A204.1 (cell line): ENCODE measurements at regions not wholly inside any gene's neighbourhood (a gene's known extent, or its start where the extent isn't known, plus 50 kb on each side); places are given as distances from the start of the nearest gene placed in this dataset.
"Not testable (repeated sequence)": the region's sequence is repeated elsewhere in the genome, so short reads cannot be mapped to it uniquely, and the experiment has no call there.

Experiments used
- FAIRE-seq: peaks from 2 replicates; lab custom pipeline; 2012; peaks lifted over from hg19 to GRCh38; lab: Jason Lieb, UNC

DNA sequence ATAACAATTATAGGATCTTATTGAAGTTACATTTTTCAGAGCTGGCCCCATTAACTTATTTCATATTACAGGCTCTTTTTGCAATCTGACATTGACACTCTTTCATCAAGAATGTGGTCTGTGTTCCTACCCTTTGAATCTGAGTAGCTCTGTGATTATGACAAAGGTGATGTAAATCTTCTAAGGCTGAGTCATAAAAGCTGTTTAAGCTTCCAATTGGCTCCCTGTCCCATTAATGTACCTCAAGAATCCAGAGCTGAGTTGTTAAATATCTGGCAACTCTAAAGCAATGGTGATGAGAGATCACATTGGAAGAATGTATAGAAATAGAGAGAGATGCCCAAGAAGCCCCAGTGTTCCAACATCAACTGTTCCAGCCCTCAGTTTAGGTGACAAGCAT lies 178.5 kb upstream of the DEPDC1 start:
- no peak for FAIRE-seq

DNA sequence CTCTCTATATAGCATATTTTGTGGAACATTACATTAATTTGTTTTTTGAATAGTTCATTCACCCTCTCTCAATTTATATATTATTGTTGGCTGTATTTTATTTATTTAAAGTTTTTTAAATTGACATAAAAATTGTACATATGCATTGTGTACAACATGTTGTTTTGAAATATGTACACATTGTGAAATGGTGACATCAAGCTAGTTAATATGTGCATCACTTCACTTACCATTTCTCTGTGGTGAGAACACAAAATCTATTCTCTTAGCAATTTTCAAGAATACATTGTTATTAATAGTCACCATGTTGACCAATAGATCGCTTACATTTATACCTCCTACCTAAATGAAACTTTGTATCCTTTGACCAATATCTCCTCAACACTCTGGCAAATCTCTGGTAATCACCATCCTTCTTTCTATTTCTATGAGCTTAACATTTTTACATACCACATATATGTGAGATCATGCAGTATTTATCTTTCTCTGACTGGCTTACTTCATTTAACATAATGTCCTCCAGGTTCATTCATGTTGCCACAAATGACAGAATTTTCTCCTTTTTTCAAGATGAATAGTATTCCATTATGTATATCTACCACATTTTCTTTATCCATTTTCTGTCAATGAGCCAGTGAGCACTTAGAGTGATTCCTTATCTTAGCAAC lies 180.9 kb upstream of the DEPDC1 start:
- no peak for FAIRE-seq

DNA sequence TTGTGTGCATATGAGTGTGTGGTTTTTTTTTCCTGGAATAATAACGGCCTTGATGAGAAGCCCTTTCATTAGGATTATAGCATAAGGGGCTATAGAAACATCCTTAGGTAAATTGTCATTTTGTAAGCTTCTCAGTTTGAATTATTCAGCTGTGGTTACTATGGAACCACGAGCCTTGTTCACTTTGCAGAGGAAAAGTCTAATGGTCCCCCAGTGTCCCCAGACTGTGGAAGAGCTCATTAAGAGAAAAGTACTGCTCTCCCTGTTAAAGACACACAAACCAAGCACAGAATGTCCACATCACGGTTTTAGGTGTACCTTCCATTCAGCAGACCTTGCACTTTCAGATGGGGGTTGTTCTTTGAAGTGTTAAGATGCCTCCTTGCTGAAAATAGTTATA lies 199.3 kb upstream of the DEPDC1 start:
- FAIRE-seq, result no peak

DNA sequence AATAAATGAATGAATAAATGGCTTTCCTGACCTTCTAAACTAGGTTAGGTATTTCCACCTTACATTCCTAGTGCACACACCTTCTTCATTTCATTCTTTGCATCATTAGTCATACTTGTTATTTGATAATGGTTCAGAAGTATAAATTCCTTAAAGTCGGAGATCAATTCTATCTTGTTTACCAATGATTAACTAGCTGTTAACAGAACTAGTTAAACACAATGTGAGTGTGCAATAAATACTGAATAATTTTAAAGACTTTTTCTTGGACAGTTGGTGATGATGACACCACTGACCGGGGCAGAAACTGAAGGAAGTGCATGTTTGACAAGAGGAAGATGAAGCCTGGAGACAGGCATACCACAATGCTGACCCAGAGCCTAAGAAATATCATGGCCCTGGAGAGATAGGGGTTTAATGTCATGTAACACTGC lies 207.1 kb upstream of the DEPDC1 start:
- FAIRE-seq, result no peak

DNA sequence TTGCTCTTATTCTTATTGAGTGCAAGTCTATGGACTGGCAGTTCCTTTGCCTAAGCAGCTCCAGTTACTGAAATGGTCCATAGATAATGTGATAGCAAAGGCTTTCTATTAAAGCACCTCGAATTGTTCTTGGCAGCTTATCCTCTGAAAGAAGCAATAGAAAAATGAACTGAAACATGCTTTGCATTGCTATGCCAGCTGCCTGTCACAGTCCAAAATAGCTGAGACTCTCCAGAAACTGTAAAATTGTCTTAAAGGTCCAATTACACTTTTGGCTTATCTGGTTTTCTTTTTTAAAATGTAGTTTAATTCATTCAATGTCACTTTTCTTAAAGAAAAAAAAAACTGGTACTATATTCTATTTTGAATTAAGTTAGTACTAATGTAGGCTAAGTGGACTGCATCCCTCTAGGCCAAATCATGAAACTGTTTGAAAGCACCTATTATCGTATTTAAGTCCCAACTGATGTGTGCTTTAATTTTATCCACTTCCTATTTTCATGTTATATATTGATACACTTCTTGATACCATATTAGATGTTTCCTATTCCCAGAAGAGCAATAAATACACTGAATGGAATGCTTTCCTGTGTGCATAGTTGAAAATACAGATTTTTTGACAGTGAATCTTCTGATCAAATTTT lies 208.0 kb upstream of the DEPDC1 start:
- no peak for FAIRE-seq

DNA sequence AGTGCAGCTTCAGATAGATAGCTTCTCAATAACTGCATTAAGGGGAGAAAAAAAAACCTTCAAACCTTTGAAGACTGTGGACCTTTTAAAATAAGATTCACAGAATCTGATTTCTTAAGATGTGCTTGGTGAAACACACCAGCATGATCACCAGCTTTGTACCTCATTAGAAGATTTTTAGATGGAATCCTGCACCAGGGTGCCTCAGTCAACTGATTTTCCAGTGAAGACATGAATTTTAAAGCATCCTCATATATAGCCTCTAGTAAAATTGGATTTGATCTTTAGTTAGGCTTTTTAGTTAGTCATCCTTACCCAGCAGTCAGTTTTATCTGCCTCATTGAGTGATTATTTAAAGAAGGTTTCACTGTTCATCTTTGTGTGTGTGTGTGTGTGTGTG lies 208.6 kb upstream of the DEPDC1 start:
- no peak for FAIRE-seq

DNA sequence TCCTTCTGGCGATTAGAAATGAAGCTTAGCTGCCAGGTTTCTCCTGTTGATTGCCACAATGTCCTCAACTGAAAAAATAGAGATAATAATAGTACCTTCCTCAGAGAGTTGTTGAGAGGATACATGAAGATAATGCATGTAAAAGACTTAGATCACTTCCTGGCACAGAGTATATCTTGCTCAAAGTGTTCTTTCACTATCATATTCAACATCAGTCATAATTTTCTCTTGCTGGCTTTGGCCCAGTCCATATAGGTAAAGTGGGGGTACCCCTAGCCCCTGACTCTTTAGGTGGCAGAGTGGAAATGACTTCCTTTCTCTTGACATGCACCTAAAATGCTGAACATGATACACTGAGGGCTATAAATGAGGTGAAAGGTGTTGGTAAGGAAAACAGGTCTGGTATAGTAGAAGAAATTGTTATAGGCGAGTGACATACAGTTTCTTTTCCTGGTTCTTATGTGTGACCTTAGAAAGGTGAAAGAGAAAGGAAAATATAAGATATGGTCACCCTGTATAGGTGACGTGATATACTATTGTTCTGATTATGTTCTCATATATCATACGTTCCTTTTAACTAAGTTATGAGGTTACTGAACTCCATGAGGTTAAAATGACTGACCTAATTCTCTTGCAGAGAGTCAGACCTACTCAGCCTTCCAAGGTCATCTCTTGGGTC lies 209.9 kb upstream of the DEPDC1 start:
- no peak for FAIRE-seq

DNA sequence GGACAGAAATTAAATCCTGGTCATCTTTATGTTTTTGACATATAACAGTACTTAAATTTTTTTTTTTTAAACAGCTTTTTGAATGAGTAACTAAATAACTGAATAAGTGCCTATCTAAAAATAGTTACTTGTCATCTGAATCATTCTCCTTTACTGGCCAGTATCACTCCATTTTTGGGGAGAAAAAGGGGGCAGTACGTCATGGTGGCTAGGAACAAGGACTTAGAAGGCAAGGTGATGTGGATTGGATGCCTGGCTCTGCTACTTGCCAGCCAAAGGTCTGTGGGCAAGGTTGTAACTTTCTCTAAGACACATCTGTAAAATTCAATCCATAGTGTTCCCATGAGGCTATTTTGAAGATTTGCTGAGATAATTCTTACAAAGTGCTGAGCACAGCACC lies 220.4 kb upstream of the DEPDC1 start:
- FAIRE-seq, result no peak

DNA sequence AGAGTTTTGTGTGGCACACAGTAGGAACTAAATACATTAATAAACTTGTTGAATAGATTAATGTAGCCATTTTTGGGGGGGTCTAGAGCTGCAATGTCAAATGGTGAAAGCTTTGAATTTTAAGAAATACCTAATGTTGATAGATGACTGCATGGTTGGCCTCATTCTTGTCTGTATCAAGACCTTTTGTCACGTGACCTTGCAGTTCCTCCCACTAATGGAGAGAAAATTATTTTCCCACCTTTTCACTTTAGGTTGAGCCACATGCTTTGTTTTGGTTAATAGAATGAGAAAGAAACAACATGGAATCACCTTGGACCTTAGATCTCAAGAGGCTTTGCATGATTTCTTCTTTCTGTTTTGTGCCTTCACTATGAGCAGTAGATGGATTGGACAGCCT lies 223.6 kb upstream of the DEPDC1 start:
- no peak for FAIRE-seq

DNA sequence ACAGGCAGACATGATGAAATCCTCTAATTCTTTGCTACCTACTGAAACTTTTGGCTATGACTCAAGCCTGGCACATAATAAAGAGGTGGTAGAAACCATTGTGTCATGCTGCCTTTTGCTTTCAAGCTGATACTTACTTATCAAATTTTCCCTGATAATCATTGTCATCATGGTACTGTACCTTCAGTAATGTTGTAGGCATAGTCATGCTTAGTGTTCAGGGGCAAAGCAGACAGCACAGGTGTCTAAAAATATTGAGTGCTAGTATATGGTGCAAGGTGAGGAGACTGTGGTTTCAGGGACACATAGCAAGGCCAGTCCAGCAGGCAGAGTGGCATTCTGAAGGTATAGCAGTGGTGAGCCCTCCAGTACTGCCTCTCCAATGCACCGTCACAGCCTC lies 226.9 kb upstream of the DEPDC1 start:
- no peak for FAIRE-seq

DNA sequence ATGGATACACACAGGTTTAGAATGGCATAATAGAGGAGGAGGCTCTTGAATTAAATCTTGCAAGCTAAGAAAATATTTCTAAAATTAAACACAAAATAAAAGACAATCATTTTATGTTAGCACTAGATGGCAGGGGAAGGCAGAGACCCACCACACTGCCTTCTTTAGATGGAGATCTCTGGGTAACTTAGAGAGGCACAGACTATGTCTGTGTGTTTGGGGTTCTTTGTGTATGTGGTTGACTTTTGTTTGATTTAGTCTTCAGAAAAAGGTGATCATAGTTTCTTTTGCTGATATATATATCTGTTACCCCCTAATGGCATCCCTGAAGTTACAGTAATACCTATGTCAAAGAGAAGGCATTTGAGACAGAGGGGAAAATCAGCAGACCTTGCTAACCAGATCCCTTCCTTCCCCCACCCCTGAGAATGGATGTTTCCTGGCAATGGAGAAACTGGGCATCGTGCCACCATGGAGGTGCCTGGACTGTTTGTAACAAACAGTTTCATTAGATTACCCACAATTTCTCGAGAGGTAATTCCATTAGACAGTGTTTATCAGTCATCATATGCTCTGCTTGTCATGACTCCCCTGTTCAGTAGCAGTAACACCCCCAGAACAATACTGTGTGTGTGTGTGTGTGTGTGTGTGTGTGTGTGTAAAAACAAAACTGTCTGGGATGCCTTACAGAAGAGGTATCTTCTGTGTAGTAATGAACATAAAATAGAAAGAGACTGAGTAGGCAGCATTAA lies 228.3 kb upstream of the DEPDC1 start:
- no peak for FAIRE-seq

DNA sequence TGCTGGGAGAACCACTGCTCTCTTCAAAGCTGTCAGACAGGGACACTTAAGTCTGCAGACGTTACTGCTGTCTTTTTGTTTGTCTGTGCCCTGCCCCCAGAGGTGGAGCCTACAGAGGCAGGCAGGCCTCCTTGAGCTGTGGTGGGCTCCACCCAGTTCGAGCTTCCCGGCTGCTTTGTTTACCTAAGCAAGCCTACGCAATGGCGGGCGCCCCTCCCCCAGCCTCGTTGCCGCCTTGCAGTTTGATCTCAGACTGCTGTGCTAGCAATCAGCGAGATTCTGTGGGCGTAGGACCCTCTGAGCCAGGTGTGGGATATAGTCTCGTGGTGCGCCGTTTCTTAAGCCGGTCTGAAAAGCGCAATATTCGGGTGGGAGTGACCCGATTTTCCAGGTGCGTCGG lies 242.6 kb upstream of the DEPDC1 start:
- not testable (repeated sequence) for FAIRE-seq

DNA sequence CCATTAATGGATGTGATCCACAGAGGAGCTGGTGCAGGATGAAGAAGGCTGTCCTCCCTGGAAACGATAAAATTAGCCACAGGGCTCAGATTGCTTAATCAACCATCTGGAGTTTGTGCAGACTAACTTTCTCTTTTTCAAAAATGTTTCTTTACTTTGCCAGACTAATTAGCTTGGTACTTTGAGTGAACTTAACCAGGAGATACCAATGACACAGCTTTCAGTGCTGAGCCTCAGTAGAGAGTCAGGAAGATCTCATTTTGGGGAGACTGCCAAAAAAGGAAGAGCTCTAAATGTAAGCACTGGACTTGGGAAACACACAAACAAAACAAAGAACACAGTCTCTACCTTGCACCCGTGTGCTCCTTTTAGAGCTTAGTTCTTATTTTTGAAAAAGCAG lies 248.1 kb upstream of the DEPDC1 start:
- no peak for FAIRE-seq

DNA sequence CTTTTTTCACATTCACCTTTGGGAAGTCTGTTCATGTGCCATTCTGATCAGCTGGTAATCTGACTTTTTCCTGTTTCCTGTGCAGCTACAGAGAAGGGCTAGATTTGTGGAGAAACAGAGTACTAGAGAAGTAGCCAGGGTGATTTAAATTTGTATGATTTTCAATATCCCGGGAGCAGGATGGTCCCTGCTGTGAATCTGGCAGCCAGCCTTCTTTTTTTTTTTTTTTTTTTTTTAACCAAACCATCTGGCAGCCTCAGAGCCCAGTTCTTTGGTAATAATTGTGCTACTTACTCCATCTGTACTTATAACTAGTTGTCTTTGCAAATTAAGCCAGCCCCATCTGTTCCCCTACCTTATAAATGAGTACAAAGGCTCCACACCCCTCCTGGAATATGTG lies 248.6 kb upstream of the DEPDC1 start:
- FAIRE-seq, result no peak

DNA sequence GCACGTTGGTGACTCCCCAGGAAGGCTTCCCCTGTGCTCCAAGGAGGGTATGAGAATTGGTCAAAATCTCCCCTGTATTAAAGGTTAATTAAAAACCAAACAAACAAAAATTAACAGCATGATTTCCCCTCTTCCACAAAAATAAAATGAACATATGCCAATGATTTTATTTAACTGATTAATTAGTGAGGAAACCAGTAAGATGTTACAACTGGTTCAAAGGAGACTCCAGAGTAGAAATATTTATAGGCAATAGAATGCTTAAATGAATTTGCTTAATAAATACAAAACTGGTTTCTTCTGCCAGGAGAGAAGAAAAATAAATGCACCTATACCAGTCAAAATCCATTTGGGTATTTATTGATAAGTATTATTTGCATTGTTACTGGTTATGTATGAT lies 249.5 kb upstream of the DEPDC1 start:
- no peak for FAIRE-seq

DNA sequence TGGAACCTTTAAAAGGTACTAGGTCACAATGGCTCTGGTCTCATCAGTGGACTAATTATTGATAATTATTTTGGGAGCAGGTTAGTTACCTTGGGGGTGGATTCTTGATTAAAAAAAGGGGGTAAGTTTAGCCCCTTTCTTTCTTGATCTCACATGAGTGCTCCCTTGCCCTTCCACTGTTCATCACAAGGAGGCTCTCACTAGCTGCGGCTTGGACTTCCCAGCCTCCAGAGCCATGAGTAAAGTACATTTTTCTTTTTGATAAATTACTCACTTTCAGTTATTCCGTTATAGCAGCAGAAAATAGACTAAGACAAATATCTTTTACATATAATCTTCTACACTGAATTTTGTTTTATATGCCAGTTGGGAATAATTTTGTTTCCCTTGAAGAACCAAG lies 254.8 kb upstream of the DEPDC1 start:
- no peak for FAIRE-seq

DNA sequence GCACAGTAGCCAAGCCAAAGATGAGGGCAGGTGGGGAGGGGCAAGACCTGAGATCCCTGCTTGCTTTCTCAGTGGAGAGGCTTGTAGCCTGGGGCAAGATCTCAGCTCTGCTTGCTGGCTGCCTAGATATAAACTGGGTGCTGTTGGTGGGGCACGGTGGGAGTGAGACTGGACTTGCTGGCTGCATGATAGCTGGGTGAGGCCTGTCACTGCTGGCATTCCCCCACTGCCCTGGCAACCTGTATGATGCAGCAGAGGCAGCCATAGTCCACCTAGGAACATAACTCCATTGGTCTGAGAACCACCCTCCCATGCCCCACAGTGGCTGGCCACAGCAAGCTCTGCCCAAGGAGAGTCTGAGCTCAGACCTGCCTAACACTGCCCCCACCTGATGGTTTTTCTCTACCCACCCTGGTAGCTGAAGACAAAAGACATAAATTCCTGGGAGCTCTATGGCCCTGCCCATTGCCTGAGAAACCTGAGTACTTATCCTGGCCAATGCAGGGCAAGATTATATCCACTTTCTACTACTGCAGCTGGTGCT lies 261.9 kb upstream of the DEPDC1 start:
- no peak for FAIRE-seq

DNA sequence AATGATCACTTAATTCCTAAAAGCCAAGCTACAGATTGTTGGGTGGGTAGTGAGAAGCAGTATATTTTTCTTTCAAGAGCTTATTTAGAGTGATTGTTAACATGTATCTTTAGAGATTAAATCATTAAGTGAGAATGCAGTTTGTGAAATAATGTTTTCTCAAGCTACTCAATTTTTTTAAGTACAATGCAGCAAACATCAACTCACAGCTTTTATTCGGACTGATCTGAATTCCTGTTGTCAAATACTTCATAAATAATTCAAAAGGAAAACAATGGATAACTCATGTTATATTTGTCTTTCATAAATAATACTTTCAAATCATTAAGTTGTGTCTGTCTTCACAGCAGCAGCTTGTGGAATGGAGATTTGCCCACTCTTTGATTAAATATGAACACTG lies 271.1 kb upstream of the DEPDC1 start:
- no peak for FAIRE-seq

DNA sequence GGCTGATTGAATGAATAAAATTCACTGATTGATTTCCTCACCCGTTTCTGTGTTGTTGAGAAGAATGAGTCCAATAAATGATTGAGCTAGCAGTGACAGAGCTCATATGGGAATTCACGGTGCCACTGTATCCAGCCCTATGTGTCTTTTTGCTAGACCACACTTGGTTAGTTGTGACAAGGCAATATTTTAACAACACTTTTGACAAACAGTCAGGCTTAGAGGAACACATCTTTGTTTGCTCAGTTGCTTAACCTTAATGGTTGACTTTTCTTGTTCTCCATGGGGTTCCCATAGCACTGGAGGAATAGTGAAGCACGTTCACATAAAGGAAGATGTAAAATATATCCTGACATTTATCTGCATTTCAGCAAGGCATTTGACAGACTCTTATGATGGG lies 273.9 kb upstream of the DEPDC1 start:
- no peak for FAIRE-seq

DNA sequence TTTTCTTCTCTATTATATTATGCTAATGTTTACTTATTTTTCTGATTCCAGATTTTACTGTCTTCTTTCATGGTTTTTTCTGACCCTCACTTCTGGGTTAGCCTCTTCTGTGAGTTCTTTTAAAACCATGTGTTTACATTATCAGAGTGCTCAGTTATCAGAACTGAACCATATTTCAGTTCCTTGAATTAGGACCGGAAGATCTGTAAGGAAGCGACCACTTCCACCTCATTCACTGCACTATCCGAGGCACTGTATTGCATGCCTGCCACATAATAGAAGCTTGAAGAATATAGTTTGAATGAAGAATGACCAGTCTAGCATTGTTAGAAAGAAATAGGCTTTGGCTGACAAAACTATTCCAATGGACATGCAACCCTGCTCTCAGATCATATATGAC lies 281.0 kb upstream of the DEPDC1 start:
- no peak for FAIRE-seq

DNA sequence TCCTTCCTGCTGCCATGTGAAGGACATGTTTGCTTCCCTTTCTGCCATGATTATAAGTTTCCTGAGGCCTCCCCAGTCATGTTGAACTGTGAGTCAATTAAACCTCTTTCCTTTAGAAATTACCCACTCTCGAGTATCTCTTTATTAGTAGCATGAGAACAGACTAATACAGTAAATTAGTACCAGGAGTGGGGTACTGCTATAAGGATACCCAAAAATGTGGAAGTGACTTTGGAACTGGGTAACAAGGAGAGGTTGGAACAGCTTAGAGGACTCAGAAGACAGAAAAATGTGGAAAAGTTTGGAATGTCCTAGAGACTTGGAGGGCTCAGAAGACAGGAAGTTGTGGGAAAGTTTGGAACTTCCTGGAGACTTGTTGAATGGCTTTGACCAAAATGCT lies 283.0 kb upstream of the DEPDC1 start:
- FAIRE-seq, result not testable (repeated sequence)

DNA sequence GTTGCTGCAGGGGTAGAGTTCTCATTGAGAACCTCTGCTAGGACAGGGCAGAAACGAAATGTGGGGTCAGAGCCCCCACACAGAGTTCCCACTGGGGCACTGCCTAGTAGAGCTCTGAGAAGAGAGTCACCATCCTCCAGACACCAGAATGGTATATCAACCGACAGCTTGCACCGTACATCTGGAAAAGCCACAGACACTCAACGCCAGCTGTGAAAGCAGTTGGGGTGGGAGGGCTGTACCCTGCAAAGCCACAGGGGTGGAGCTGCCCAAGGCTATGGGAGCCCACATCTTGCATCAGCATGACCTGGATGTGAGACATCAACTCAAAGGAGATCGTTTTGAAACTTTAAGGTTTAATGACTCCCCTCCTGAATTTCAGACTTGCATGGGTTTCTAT lies 284.0 kb upstream of the DEPDC1 start:
- no peak for FAIRE-seq

DNA sequence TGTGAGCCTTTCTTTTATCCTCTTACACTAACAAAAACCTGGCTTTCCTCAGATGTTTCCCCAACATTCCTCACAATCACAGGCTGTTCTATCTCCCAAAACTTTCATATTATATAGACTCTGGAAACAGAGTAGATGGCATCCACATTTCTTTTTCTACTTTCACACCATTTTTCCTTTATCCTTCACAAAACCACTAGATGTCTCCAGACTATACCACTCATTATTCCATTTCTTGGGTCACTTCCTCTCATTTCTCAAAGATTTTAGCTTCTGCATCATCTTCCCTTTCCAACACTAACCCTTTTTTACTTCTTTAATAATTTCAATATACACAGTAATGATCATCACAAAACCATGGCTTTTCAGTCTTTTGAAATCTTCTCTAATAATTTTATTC lies 286.0 kb upstream of the DEPDC1 start:
- no peak for FAIRE-seq
